Choroid plexus epithelial cell (primary cell): ENCODE measurements at regions not wholly inside any gene's neighbourhood (a gene's known extent, or its start where the extent isn't known, plus 50 kb on each side); places are given as distances from the start of the nearest gene placed in this dataset.

Experiments
- DNase-seq: peaks from one replicate; pipeline ENCODE4 v3.0.0-alpha.2; 2010; ENCODE audit warnings: low read depth
- H3K4me3 ChIP-seq: 2 replicates; pipeline ENCODE4 v1.5.1; 2011; ENCODE audit warnings: low read depth, mild to moderate bottlenecking, control low read depth, low read length, moderate library complexity
- CTCF ChIP-seq: conservative IDR thresholded peaks from 2 replicates; pipeline ENCODE4 v1.5.1; 2011; ENCODE audit warnings: low read depth, mild to moderate bottlenecking, control low read depth, inconsistent platforms, low read length, moderate library complexity

GRCh38 chr1:18043871-18044270, 63.7 kb upstream of the IGSF21 start:
- no peak for DNase-seq
- TF ChIP-seq CTCF = no peak

GRCh38 chr1:18045203-18045602, 62.4 kb upstream of the IGSF21 start:
- no peak overlapping the region for H3K4me3 ChIP-seq
- DNase-seq = no peak
- no peak for TF ChIP-seq CTCF

More at GRCh38 chr1:18043871-18044270, 63.7 kb upstream of the IGSF21 start:
- H3K4me3 ChIP-seq = no peak overlapping the region

- TF ChIP-seq CTCF = no peak
- DNase-seq = no peak
- no peak overlapping the region for H3K4me3 ChIP-seq
These were observed 62.0 kb upstream of the IGSF21 start for GRCh38 chr1:18045621-18046020.

GRCh38 chr1:18047122-18047521, 60.5 kb upstream of the IGSF21 start:
- DNase-seq = no peak
- no peak overlapping the region for H3K4me3 ChIP-seq
- TF ChIP-seq CTCF = no peak

GRCh38 chr1:18049228-18049627, 58.4 kb upstream of the IGSF21 start:
- no peak for TF ChIP-seq CTCF
- DNase-seq = no peak
- H3K4me3 ChIP-seq = no peak overlapping the region

GRCh38 chr1:18052671-18053070, 54.9 kb upstream of the IGSF21 start:
- H3K4me3 ChIP-seq = no peak overlapping the region
- TF ChIP-seq CTCF = no peak
- DNase-seq = no peak

GRCh38 chr1:18055156-18055555, 52.4 kb upstream of the IGSF21 start:
- TF ChIP-seq CTCF = no peak
- no peak overlapping the region for H3K4me3 ChIP-seq
- DNase-seq = no peak
